GM21723 (cell line): ENCODE measurements at regions not wholly inside any gene's neighbourhood (a gene's known extent, or its start where the extent isn't known, plus 50 kb on each side); places are given as distances from the start of the nearest gene placed in this dataset.

ENCODE experiments used
- ATAC-seq: cut with Tn5 transposase; IDR thresholded peaks from one replicate; pipeline ENCODE4 v1.9.1; 2021; ENCODE audit warnings: mild to moderate bottlenecking, moderate library complexity; ENCODE audit not compliant: unreplicated experiment

DNA sequence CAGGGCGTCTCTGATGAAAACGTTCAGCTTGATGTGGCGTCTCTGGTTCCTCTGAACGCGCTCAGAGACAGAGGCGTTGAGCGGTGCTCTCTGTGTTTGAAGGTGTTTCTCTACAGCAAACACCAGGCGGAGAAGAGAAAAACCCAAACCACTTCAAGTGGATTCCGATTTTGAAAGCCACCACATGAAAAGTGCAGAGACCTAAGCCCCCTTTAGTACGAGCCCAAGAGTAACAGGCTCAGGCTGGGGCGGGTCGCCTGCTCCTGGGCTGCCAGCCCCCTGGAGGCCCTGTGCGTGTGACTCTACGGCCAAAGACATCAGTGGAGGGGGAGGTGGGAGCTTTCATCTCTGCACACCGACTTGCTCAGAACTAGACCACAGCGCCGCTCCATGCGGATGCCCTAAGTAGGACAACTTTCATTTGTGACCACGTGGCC, 328.4 kb downstream of the MAF start:
- no peak for ATAC-seq

DNA sequence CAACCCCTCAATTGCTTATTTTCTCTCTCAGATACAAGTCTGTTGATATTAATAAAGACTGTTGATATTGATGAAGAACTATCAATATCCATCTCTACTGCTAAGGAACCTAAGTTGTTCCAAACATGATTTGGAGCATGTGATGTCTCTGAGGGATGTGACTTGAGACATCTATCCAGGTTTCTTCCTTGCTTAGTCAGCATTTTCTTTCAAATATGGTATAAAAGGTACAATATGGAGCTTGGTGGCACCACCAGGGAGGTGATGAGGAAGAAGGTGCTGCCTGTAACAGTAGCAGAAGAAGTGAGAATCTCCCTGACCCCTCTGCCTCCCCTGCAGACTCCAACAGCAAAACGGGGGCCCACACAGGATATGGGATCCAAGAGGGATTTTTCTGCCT, 329.0 kb downstream of the MAF start:
- no peak for ATAC-seq

DNA sequence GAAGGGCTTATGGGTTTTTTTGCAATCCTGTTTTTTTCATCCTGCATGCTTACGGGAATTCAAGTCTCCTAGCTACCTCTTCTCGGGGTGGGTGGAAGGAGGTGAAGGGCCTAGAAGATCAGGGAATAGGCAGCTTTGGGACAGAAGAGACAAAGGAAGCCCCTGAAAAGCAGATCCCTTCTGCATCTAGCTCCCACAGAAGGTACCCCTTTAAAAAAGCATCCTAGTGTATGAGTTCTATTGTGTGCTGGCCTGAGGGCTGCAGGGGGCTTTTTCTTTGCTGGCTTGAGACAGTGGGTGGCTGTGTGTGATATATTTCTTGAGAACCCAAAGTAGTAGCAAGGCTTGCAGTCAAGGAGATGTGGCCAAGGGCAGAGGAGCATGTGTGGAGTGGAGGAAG, 330.5 kb downstream of the MAF start:
- ATAC-seq = no peak

DNA sequence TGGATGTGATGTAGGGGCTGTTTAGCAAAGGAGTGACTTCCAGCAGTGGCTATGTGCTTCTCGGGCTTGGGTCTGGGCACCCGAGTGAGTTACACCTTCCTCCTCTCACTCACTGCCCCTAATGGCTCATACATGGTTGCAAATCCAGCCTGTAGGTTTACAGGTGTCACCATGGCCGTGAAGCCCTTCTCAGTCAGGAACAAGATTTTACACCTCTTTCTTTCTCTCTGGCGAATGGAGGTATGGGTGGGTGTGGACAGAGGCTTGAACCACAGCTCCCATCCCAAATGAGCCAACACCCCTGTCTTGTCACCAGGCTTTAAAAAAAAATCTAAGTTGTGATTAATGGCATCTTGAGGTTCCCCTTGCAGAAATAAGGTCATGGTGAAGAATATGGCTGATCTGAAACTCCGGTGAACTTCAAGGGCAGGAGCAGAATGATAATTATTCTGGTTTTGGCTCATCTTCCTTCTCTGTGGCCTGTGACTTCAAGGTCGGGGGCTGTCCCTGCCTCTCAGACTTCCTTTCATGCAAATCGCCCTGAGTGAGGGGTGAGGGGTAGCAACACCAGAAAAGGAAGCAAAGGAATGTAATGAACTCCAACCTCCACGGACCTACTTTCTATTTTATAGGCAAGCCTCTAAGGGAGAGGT, 331.2 kb downstream of the MAF start:
- peak; percentile 98 for ATAC-seq

DNA sequence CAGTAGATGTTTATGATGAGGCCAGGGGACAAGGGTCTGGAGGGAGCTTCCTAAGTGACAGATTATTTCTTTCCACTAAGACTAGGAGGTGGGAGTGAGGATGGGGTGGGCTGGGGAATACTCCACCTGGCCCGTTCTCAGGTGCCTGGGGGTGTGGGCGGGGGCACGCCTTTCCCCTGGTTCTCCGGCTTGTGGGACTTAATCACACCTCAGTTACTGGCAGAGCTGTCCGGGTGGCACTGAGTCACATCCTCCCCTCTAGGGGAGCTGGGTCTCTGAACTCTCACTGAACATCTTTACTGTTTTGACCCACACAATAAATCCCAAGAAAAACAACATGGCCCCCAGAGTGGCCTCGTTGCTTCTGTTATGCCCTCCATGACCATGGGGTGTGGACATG, 332.8 kb downstream of the MAF start:
- ATAC-seq = no peak

DNA sequence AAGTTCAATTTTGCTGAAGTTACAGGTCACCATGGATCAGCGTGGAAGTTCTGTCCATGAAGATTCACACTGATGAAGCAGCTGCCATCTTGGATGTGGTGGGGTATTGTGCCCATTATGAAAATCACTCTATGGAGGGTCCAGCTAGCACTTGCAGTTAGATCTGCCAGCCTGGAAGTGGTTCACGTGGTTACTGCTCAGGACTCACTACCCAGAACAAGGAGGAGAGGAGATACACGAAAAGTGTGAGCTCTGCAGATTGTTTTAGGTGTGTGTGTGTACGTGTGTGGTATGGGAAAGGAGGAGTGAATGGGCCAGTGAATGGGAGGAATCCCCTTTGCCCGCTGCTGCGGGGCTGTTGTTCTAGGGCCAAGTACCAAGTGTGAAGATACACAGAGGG, 333.4 kb downstream of the MAF start:
- ATAC-seq = no peak

DNA sequence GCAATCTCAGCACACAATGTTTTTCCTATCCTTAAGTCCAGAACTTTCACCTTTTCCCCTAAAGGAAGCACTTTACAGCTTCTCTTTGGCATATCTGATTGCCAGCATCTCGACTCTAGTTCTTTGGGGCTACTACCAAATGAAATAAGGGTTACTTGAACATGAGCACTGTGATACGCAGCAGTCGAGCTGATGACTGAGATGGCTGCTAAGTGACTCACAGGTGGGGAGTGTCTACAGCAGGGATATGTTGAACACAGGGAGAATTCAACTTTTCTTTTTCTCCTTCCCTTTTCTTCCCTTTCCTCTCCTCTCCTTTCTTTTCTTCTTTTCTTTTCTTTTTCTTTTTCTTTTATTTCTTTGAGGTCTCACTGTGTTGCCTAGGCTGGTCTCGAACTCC, 334.8 kb downstream of the MAF start:
- ATAC-seq = no peak

DNA sequence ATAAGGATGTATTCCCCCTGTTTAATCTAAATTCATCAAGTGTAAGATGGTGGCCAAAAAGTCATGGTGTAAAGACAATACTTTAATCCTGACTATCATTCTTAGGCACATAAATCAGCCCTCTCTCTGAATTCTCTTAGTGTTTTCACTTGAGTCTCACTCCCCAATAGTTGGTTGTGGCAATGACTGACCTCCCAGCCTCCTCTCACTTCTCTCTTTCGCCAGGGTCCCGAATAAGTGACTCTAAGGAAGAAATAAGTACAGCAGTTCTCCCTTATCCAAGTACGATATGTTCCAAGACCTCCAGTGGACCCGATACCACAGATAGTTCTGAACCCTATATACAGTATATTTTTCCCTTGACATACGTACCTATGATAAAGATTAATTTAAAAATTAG, 335.3 kb downstream of the MAF start:
- ATAC-seq = no peak

DNA sequence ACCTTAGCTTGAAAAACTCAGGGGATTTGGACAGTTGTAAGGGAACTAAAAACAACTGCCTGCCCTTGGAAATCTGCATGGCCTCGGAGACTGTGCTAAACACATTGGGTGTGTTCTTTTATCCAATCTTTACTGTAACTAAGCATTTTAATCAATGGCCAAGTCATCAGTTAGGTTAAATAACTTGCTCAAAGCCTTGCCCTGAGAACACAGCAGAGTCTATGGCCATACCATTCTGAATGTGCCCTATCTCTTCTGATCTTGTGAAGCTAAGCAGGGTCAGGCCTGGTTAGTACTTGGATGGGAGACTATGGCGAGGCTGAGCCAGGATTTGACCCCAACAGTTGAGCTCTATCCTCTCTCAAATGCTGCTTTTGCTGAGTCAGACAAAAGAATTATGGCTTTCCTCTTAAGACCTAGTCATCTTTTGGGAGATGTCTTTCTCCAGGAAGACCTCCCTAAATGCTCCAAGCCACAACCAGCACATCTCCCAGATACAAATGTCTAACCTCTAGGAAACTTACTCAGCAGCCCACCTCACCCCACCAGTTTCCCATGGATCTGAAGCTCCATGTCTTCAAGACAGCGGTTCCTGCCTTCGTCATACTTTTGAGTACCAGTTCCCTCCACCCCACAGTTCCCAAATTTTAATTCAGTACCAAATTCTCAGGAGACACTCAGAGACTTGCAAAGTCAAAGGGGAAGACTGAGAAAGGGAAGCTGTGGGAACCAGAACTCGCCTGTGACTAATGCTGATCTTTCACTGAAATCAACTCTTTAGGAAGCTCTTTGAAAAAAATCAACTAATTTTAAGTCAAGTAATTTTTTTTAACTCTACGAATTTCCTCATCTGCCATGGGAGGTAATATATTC, 336.1 kb downstream of the MAF start:
- no peak for ATAC-seq

DNA sequence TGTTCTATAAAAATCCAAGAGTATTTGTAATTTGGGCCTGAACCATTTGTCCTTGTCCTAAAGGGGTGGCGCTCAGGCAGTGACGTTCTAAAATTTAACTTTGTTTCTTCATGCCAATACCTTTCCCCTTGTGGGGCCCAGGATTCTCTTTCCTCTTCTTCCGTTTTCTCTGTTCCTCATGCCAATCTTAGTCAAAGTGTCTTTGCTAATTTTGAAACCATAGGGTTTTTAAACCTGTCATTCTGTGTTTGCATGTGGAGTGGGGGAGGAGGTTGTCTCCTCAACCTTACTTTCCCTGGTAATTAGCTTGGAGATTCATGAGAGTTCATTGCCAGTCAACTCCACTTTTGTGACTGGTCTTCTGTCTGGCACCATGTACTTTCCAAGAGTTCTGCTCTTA, 337.1 kb downstream of the MAF start:
- ATAC-seq = no peak
